ENCODE measurements at regions not wholly inside any gene's neighbourhood (a gene's known extent, or its start where the extent isn't known, plus 50 kb on each side); places are given as distances from the start of the nearest gene placed in this dataset.

DNA sequence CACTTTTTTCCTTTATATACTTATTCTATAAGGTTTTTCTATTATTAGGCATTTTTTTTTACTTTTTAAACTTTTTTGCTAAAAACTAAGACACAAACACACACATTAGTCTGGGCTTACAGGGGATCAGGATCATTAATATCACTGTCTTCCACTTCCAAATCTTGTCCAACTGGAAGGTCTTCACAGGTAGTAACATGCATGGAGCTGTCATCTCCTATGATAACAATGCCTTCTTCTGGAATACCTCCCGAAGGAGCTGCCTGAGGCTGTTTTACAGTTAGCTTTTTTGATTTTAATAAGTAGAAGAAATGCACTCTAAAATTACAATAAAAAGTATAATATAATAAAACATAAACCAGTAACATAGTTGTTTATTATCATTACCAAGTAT is 345.5 kb upstream of the PTGER4 start:
- no peaks in the 10 kb centered on the region for H3K27me3 ChIP-seq

GRCh38 chr5:40333459-40334241 is 346.1 kb upstream of the PTGER4 start:
- Histone ChIP-seq H3K4me1 (no peaks in the 10 kb centered on the region), H3K9me3 (no peaks in the 10 kb centered on the region), H3K4me3 (no peak overlapping the region), H3K27me3 (no peaks in the 10 kb centered on the region), H3K36me3 (no peaks in the 10 kb centered on the region), H3K27ac (no peak overlapping the region)
- TF ChIP-seq, protein P1, sequence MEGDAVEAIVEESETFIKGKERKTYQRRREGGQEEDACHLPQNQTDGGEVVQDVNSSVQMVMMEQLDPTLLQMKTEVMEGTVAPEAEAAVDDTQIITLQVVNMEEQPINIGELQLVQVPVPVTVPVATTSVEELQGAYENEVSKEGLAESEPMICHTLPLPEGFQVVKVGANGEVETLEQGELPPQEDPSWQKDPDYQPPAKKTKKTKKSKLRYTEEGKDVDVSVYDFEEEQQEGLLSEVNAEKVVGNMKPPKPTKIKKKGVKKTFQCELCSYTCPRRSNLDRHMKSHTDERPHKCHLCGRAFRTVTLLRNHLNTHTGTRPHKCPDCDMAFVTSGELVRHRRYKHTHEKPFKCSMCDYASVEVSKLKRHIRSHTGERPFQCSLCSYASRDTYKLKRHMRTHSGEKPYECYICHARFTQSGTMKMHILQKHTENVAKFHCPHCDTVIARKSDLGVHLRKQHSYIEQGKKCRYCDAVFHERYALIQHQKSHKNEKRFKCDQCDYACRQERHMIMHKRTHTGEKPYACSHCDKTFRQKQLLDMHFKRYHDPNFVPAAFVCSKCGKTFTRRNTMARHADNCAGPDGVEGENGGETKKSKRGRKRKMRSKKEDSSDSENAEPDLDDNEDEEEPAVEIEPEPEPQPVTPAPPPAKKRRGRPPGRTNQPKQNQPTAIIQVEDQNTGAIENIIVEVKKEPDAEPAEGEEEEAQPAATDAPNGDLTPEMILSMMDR (IDR thresholded peaks at IDR 0.05): no peak
- DNase-seq (ENCODE audit: low spot score): no peak

More for the DNA sequence above, 345.5 kb upstream of the PTGER4 start:
- Histone ChIP-seq H3K4me1 (no peaks in the 10 kb centered on the region), H3K36me3 (no peaks in the 10 kb centered on the region), H3K4me3 (no peak overlapping the region), H3K27ac (no peak overlapping the region), H3K9me3 (no peaks in the 10 kb centered on the region)
- TF ChIP-seq, protein P1 (IDR thresholded peaks at IDR 0.05): no peak
- DNase-seq (ENCODE audit: low spot score): no peak

GRCh38 chr5:40332970-40333369 is 346.7 kb upstream of the PTGER4 start:
- TF ChIP-seq, protein P1 (IDR thresholded peaks at IDR 0.05): no peak
- no peaks in the 10 kb centered on the region for H3K36me3 ChIP-seq
- H3K4me1 ChIP-seq: no peaks in the 10 kb centered on the region
- no peaks in the 10 kb centered on the region for H3K9me3 ChIP-seq
- no peak overlapping the region for H3K4me3 ChIP-seq
- DNase-seq (ENCODE audit: low spot score): no peak
- H3K27me3 ChIP-seq: no peaks in the 10 kb centered on the region
- no peak overlapping the region for H3K27ac ChIP-seq

GRCh38 chr5:40331616-40332015 is 348.1 kb upstream of the PTGER4 start:
- H3K4me3 ChIP-seq: no peak overlapping the region
- TF ChIP-seq, protein P1 (IDR thresholded peaks at IDR 0.05): no peak
- no peaks in the 10 kb centered on the region for H3K36me3 ChIP-seq

GRCh38 chr5:40321514-40321913 is 358.2 kb upstream of the PTGER4 start:
- no peak for DNase-seq (ENCODE audit: low spot score)
- no peak overlapping the region for H3K27ac ChIP-seq
- H3K36me3 ChIP-seq: no peaks in the 10 kb centered on the region
- TF ChIP-seq, protein P1 (IDR thresholded peaks at IDR 0.05): no peak
- no peak overlapping the region for H3K4me3 ChIP-seq
- no peaks in the 10 kb centered on the region for H3K4me1 ChIP-seq
- H3K27me3 ChIP-seq: no peaks in the 10 kb centered on the region
- no peaks in the 10 kb centered on the region for H3K9me3 ChIP-seq

More at GRCh38 chr5:40331616-40332015, 348.1 kb upstream of the PTGER4 start:
- H3K9me3 ChIP-seq: no peaks in the 10 kb centered on the region
- no peaks in the 10 kb centered on the region for H3K4me1 ChIP-seq
- no peaks in the 10 kb centered on the region for H3K27me3 ChIP-seq
- DNase-seq (ENCODE audit: low spot score): no peak
- no peak overlapping the region for H3K27ac ChIP-seq

DNA sequence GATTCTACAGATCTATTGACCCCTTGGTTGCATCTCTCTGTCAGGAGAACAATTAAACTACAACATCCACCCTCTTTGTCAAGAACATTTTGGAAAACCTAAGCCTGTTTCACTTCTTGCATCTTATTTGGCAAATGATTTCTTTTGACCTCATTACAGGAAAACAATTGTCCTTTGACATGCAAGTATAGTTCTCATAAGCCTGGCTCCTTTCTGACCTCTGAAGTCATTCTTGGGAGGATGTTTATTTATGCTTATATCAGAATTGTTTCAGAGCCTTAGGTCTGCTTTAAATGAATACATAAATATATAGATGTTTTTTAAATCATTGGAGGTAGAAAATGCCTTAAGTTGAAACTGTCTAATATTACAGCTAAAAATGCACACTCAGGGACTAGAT is 361.3 kb upstream of the PTGER4 start:
- Histone ChIP-seq H3K36me3 (no peaks in the 10 kb centered on the region), H3K27ac (no peak overlapping the region), H3K27me3 (no peaks in the 10 kb centered on the region), H3K4me3 (no peak overlapping the region), H3K9me3 (no peaks in the 10 kb centered on the region), H3K4me1 (no peaks in the 10 kb centered on the region)
- TF ChIP-seq, protein P1 (IDR thresholded peaks at IDR 0.05): no peak
- DNase-seq (ENCODE audit: low spot score): no peak

Data from right atrium auricular region (tissue), 2 donors.